Right lobe of liver (tissue), 6 donors: ENCODE measurements at regions not wholly inside any gene's neighbourhood (a gene's known extent, or its start where the extent isn't known, plus 50 kb on each side); places are given as distances from the start of the nearest gene placed in this dataset.

Experiments
- ATAC-seq, 4 donors: fragments of 200-7000 bp; cut with Tn5 transposase; one replicate each; pipeline ENCODE4 v1.9.1; 2020; ENCODE audit warnings: mild to moderate bottlenecking in 4 of 4, moderate library complexity in 4 of 4
- DNase-seq, 3 donors: peaks; one replicate each; pipeline ENCODE4 v3.0.0-alpha.2; 2020
- H3K27ac ChIP-seq, 3 donors: fragments of 200-600 bp; one replicate each; pipeline ENCODE4 v1.8.0; 2022
- H3K27me3 ChIP-seq, 2 donors: fragments of 200-600 bp; one replicate each; pipeline ENCODE4 v1.8.0; 2022
- H3K36me3 ChIP-seq, 4 donors: fragments of 200-600 bp; sonication (generic) in 1 of 4; one replicate each; pipeline versions ENCODE4 v1.5.1 to v1.8.0; 2017 to 2022; ENCODE audit warnings: control low read depth in 1 of 4
- H3K4me1 ChIP-seq, 4 donors: fragments of 200-600 bp; sonication (generic) in 1 of 4; one replicate each; pipeline versions ENCODE4 v1.5.1 to v1.8.0; 2017 to 2022; ENCODE audit warnings: control low read depth in 1 of 4
- H3K4me3 ChIP-seq, 3 donors: fragments of 200-600 bp; one replicate each; pipeline ENCODE4 v1.8.0; 2022
- H3K9me3 ChIP-seq, 4 donors: fragments of 200-600 bp; sonication (generic) in 1 of 4; one replicate each; pipeline versions ENCODE4 v1.5.1 to v1.8.0; 2017 to 2022; ENCODE audit warnings: control low read depth in 1 of 4
- CTCF ChIP-seq, 4 donors: fragments of 200-600 bp in 3 of 4; fragments of 450-650 bp in 1 of 4; IDR thresholded peaks; one replicate each; pipeline versions ENCODE4 v1.5.1 to v1.8.0; 2016 to 2022; ENCODE audit warnings: antibody characterized with exemption in 4 of 4, mild to moderate bottlenecking in 2 of 4
- POLR2A ChIP-seq: fragments of 450-650 bp; IDR thresholded peaks from one replicate; pipeline ENCODE4 v1.6.1; 2017; ENCODE audit warnings: antibody characterized with exemption, mild to moderate bottlenecking
- WGBS: methylation state at CpG from one replicate; pipeline ENCODE4 v1.1.6; 2018; ENCODE audit warnings: low coverage, low lambda C conversion rate; ENCODE audit not compliant: insufficient coverage; ENCODE audit errors: missing lambda C conversion rate; 5-methylcytosine and 5-hydroxymethylcytosine counted together
- intact Hi-C, 2 donors: fragments of 100-400 bp; cut with DNase I; formaldehyde crosslinking; loops; one replicate each; pipeline versions ENCODE4 v1.11.2 to v1.14.1; 2022
- donor health status: DM: no; HTN: yes; CAD: no.
- donor health status: DM: no; HTN: no; CAD: no.
- donor health status: DM: no; HTN: no; CAD: no.
- donor health status: DM: no; HTN: yes; CAD: no.
- donor health status: DM: no; HTN: yes; CAD: no.

- H3K4me1 ChIP-seq: no peaks in the 10 kb centered on the region
- TF ChIP-seq CTCF (IDR thresholded peaks at IDR 0.05) (no peak), POLR2A (no peak)
- ATAC-seq: no peak
- H3K9me3 ChIP-seq: no peaks in the 10 kb centered on the region
- no peaks in the 10 kb centered on the region for H3K36me3 ChIP-seq
- no peaks in the 10 kb centered on the region for H3K27me3 ChIP-seq
- intact Hi-C loops: no loop called here
- 57% methylated on average over 1 of the region's 1 CpG for WGBS
- H3K4me3 ChIP-seq: no peak overlapping the region
- no peak overlapping the region for H3K27ac ChIP-seq
- DNase-seq: no peak
These were observed 192.9 kb downstream of the CARTPT start for GRCh38 chr5:71912021-71912420.

- 40% methylated on average over 1 of the region's 2 CpGs for WGBS
- H3K27me3 ChIP-seq: no peaks in the 10 kb centered on the region
- DNase-seq: no peak
- no peak overlapping the region for H3K4me3 ChIP-seq
- no peaks in the 10 kb centered on the region for H3K4me1 ChIP-seq
- intact Hi-C loops: no loop called here
- TF ChIP-seq CTCF (IDR thresholded peaks at IDR 0.05) (no peak), POLR2A (no peak)
- no peak overlapping the region for H3K27ac ChIP-seq
- no peaks in the 10 kb centered on the region for H3K36me3 ChIP-seq
- ATAC-seq: no peak
- no peaks in the 10 kb centered on the region for H3K9me3 ChIP-seq
These were observed 193.0 kb upstream of the MAP1B start for GRCh38 chr5:71914281-71914680.

- peak in 1 of 4 donors; percentile 85 for ATAC-seq
- no peak overlapping the region for H3K4me3 ChIP-seq
- intact Hi-C loops: no loop called here
These were observed 184.6 kb upstream of the MAP1B start for GRCh38 chr5:71922584-71923106.

GRCh38 chr5:71923755-71924154 lies 183.5 kb upstream of the MAP1B start:
- H3K27ac ChIP-seq: no peak overlapping the region
- no peak for TF ChIP-seq CTCF (IDR thresholded peaks at IDR 0.05)
- H3K9me3 ChIP-seq: no peaks in the 10 kb centered on the region
- DNase-seq (no peak), ATAC-seq (no peak)
- WGBS: 95% methylated on average over 2 of the region's 2 CpGs
- intact Hi-C loops: no loop called here
- H3K36me3 ChIP-seq: no peaks in the 10 kb centered on the region
- no peak overlapping the region for H3K4me3 ChIP-seq
- H3K27me3 ChIP-seq: no peaks in the 10 kb centered on the region
- no peaks in the 10 kb centered on the region for H3K4me1 ChIP-seq

More at GRCh38 chr5:71922584-71923106, 184.6 kb upstream of the MAP1B start:
- Histone ChIP-seq H3K4me1 (no peaks in the 10 kb centered on the region), H3K27ac (no peak overlapping the region), H3K27me3 (no peaks in the 10 kb centered on the region), H3K36me3 (no peaks in the 10 kb centered on the region), H3K9me3 (no peaks in the 10 kb centered on the region)
- no peak for TF ChIP-seq POLR2A
- no peak for TF ChIP-seq CTCF (IDR thresholded peaks at IDR 0.05)
- no peak for DNase-seq

GRCh38 chr5:71924325-71924724 lies 182.9 kb upstream of the MAP1B start:
- H3K27me3 ChIP-seq: no peaks in the 10 kb centered on the region
- no peak overlapping the region for H3K4me3 ChIP-seq
- H3K4me1 ChIP-seq: no peaks in the 10 kb centered on the region
- no peaks in the 10 kb centered on the region for H3K36me3 ChIP-seq
- TF ChIP-seq CTCF (IDR thresholded peaks at IDR 0.05) (no peak), POLR2A (no peak)
- no peak overlapping the region for H3K27ac ChIP-seq
- no peaks in the 10 kb centered on the region for H3K9me3 ChIP-seq
- intact Hi-C loops: no loop called here
- ATAC-seq: no peak
- DNase-seq: no peak
